Muscle layer of colon (tissue), 2 donors: ENCODE measurements at regions not wholly inside any gene's neighbourhood (a gene's known extent, or its start where the extent isn't known, plus 50 kb on each side); places are given as distances from the start of the nearest gene placed in this dataset.

Experiments used
- H3K27ac ChIP-seq: one replicate; pipeline ENCODE4 v1.7.0; 2013; ENCODE audit warnings: low read depth, mild to moderate bottlenecking, low read length, moderate library complexity
- H3K27me3 ChIP-seq, 2 donors: one replicate each; pipeline ENCODE4 v1.7.0; 2013; ENCODE audit warnings: low read length in 2 of 2, mild to moderate bottlenecking in 2 of 2; ENCODE audit not compliant: insufficient read depth in 2 of 2, control insufficient read depth in 1 of 2
- H3K36me3 ChIP-seq: one replicate; pipeline ENCODE4 v1.7.0; 2013; ENCODE audit warnings: mild to moderate bottlenecking, low read length; ENCODE audit not compliant: insufficient read depth
- H3K4me1 ChIP-seq: one replicate; pipeline ENCODE4 v1.7.0; 2013; ENCODE audit warnings: mild to moderate bottlenecking, low read length; ENCODE audit not compliant: insufficient read depth
- H3K4me3 ChIP-seq, 2 donors: one replicate each; pipeline ENCODE4 v1.7.0; 2013; ENCODE audit warnings: low read length in 2 of 2, low read depth in 1 of 2, mild to moderate bottlenecking in 1 of 2, moderate library complexity in 1 of 2
- H3K9ac ChIP-seq: one replicate; pipeline ENCODE4 v1.7.0; 2013; ENCODE audit warnings: low read length
- H3K9me3 ChIP-seq: one replicate; pipeline ENCODE4 v1.7.0; 2013; ENCODE audit warnings: mild to moderate bottlenecking, low read length
- donor health status: abdominal sarcoma.
- donor health status: Adenocarcinoma of cecum.

- Histone ChIP-seq H3K4me1 (no peaks in the 10 kb centered on the region), H3K27me3 (no peaks in the 10 kb centered on the region), H3K9ac (no peak overlapping the region), H3K4me3 (no peak overlapping the region), H3K9me3 (no peaks in the 10 kb centered on the region), H3K36me3 (no peaks in the 10 kb centered on the region), H3K27ac (no peak overlapping the region)
Measured at GRCh38 chr13:34128661-34129060, 310.7 kb downstream of the RFC3 start.

GRCh38 chr13:34129436-34129835, 311.5 kb downstream of the RFC3 start:
- no peak overlapping the region for H3K9ac ChIP-seq
- H3K9me3 ChIP-seq: no peaks in the 10 kb centered on the region
- no peak overlapping the region for H3K27ac ChIP-seq
- H3K4me3 ChIP-seq: no peak overlapping the region
- no peaks in the 10 kb centered on the region for H3K36me3 ChIP-seq
- no peaks in the 10 kb centered on the region for H3K27me3 ChIP-seq
- H3K4me1 ChIP-seq: no peaks in the 10 kb centered on the region

GRCh38 chr13:34137200-34137599, 319.3 kb downstream of the RFC3 start:
- no peaks in the 10 kb centered on the region for H3K9me3 ChIP-seq

GRCh38 chr13:34139660-34140227, 321.8 kb downstream of the RFC3 start:
- no peaks in the 10 kb centered on the region for H3K4me1 ChIP-seq
- H3K27ac ChIP-seq: no peak overlapping the region
- H3K36me3 ChIP-seq: no peaks in the 10 kb centered on the region
- H3K9ac ChIP-seq: no peak overlapping the region
- no peak overlapping the region for H3K4me3 ChIP-seq
- no peaks in the 10 kb centered on the region for H3K9me3 ChIP-seq
- H3K27me3 ChIP-seq: no peaks in the 10 kb centered on the region

More at GRCh38 chr13:34137200-34137599, 319.3 kb downstream of the RFC3 start:
- H3K36me3 ChIP-seq: no peaks in the 10 kb centered on the region
- no peak overlapping the region for H3K27ac ChIP-seq
- no peaks in the 10 kb centered on the region for H3K27me3 ChIP-seq
- H3K9ac ChIP-seq: no peak overlapping the region
- no peaks in the 10 kb centered on the region for H3K4me1 ChIP-seq
- H3K4me3 ChIP-seq: no peak overlapping the region

GRCh38 chr13:34143637-34144036, 325.7 kb downstream of the RFC3 start:
- Histone ChIP-seq H3K9ac (no peak overlapping the region), H3K27me3 (no peaks in the 10 kb centered on the region), H3K4me1 (no peaks in the 10 kb centered on the region), H3K27ac (no peak overlapping the region), H3K4me3 (no peak overlapping the region), H3K36me3 (no peaks in the 10 kb centered on the region), H3K9me3 (no peaks in the 10 kb centered on the region)

- Histone ChIP-seq H3K9ac (no peak overlapping the region), H3K36me3 (no peaks in the 10 kb centered on the region), H3K4me3 (no peak overlapping the region)
Measured at GRCh38 chr13:34144142-34144541, 326.2 kb downstream of the RFC3 start.

GRCh38 chr13:34145061-34145460, 327.1 kb downstream of the RFC3 start:
- Histone ChIP-seq H3K4me3 (no peak overlapping the region), H3K4me1 (no peaks in the 10 kb centered on the region), H3K36me3 (no peaks in the 10 kb centered on the region), H3K27me3 (no peaks in the 10 kb centered on the region), H3K9ac (no peak overlapping the region), H3K9me3 (no peaks in the 10 kb centered on the region), H3K27ac (no peak overlapping the region)

More at GRCh38 chr13:34144142-34144541, 326.2 kb downstream of the RFC3 start:
- H3K27ac ChIP-seq: no peak overlapping the region
- H3K9me3 ChIP-seq: no peaks in the 10 kb centered on the region
- no peaks in the 10 kb centered on the region for H3K27me3 ChIP-seq
- H3K4me1 ChIP-seq: no peaks in the 10 kb centered on the region

- Histone ChIP-seq H3K27ac (no peak overlapping the region), H3K9ac (no peak overlapping the region), H3K4me1 (no peaks in the 10 kb centered on the region), H3K9me3 (no peaks in the 10 kb centered on the region), H3K4me3 (no peak overlapping the region), H3K36me3 (no peaks in the 10 kb centered on the region), H3K27me3 (no peaks in the 10 kb centered on the region)
Measured at GRCh38 chr13:34148359-34148758, 330.4 kb downstream of the RFC3 start.

- Histone ChIP-seq H3K9me3 (no peaks in the 10 kb centered on the region), H3K27me3 (no peaks in the 10 kb centered on the region), H3K27ac (no peak overlapping the region), H3K4me1 (peaks cover 11% of the 10 kb centered on the region), H3K4me3 (no peak overlapping the region), H3K9ac (no peak overlapping the region), H3K36me3 (no peaks in the 10 kb centered on the region)
Measured at GRCh38 chr13:34151885-34152284, 333.9 kb downstream of the RFC3 start.

- Histone ChIP-seq H3K9ac (no peak overlapping the region), H3K4me3 (no peak overlapping the region), H3K4me1 (peaks cover 16% of the 10 kb centered on the region), H3K36me3 (no peaks in the 10 kb centered on the region), H3K27ac (no peak overlapping the region), H3K27me3 (no peaks in the 10 kb centered on the region), H3K9me3 (no peaks in the 10 kb centered on the region)
Measured at GRCh38 chr13:34152409-34152808, 334.5 kb downstream of the RFC3 start.

- no peaks in the 10 kb centered on the region for H3K9me3 ChIP-seq
- no peak overlapping the region for H3K9ac ChIP-seq
- peaks cover 17% of the 10 kb centered on the region for H3K4me1 ChIP-seq
- no peaks in the 10 kb centered on the region for H3K36me3 ChIP-seq
- no peak overlapping the region for H3K27ac ChIP-seq
- H3K4me3 ChIP-seq: no peak overlapping the region
- no peaks in the 10 kb centered on the region for H3K27me3 ChIP-seq
Measured at GRCh38 chr13:34152996-34153395, 335.0 kb downstream of the RFC3 start.

- Histone ChIP-seq H3K27ac (no peak overlapping the region), H3K4me1 (peaks cover 17% of the 10 kb centered on the region), H3K27me3 (no peaks in the 10 kb centered on the region), H3K9ac (no peak overlapping the region), H3K4me3 (no peak overlapping the region), H3K9me3 (no peaks in the 10 kb centered on the region), H3K36me3 (no peaks in the 10 kb centered on the region)
Measured at GRCh38 chr13:34153428-34154180, 335.7 kb downstream of the RFC3 start.
